HepG2 (cell line): ENCODE measurements at regions not wholly inside any gene's neighbourhood (a gene's known extent, or its start where the extent isn't known, plus 50 kb on each side); places are given as distances from the start of the nearest gene placed in this dataset.

ENCODE experiments used
- ATAC-seq: fragments of 200-7000 bp; cut with Tn5 transposase; 3 replicates; pipeline ENCODE4 v1.9.1; 2020; ENCODE audit warnings: mild to moderate bottlenecking, moderate library complexity
- BruUV-seq: library from RNA; stranded (reverse); fragments of 400-500 nt; replicated peaks from 2 replicates; lab custom pipeline; 2021; lab: Mats Ljungman, UMichigan
- CTCF ChIA-PET: fragments of 300-600 bp; formaldehyde crosslinking; extraction: SDS; loops from one replicate; lab custom pipeline; 2021; ENCODE audit warnings: low total read pairs, inconsistent platforms, low intra/inter-chr PET ratio; lab: Yijun Ruan, JAX
- POLR2A ChIA-PET: fragments of 350-600 bp; sonication (Branson Sonifier 250); formaldehyde crosslinking; loops from one replicate; lab custom pipeline; 2020; ENCODE audit warnings: antibody characterized with exemption, inconsistent platforms; lab: Yijun Ruan, JAX
- DNase-seq: peaks from one replicate; pipeline ENCODE4 v3.0.0-alpha.2; 2015; ENCODE audit warnings: low spot score
- FAIRE-seq: peaks from 3 replicates; lab custom pipeline; 2011; peaks lifted over from hg19 to GRCh38; lab: Jason Lieb, UNC
- H2AFZ ChIP-seq: one replicate; pipeline ENCODE4 v1.6.1; 2011; ENCODE audit warnings: low read length, inconsistent platforms
- H3K27ac ChIP-seq: fragments of 300-600 bp; 3 replicates; pipeline ENCODE4 v1.8.0; 2011; ENCODE audit warnings: mixed run types, mild to moderate bottlenecking, mixed read lengths, low read length, inconsistent platforms; ENCODE audit not compliant: insufficient read depth; ENCODE audit errors: extremely low read length
- H3K27me3 ChIP-seq, 2 experiments: fragments of 200-600 bp in 1 of 2; 2 replicates in 1 of 2; 3 replicates in 1 of 2; pipeline versions ENCODE4 v1.6.0 to v1.8.0; 2011; ENCODE audit warnings: low read length in 2 of 2, mild to moderate bottlenecking in 2 of 2, moderate library complexity in 2 of 2, inconsistent platforms in 1 of 2; ENCODE audit not compliant: insufficient read depth in 2 of 2, control insufficient read depth in 1 of 2
- H3K36me3 ChIP-seq, 2 experiments: fragments of 200-600 bp in 1 of 2; replicated peaks in 1 of 2; 2 replicates in 1 of 2; 3 replicates in 1 of 2; pipeline versions ENCODE4 v1.5.1 to v1.8.0; 2011; ENCODE audit warnings: low read length in 2 of 2, inconsistent platforms in 1 of 2; ENCODE audit not compliant: insufficient read depth in 2 of 2, control insufficient read depth in 1 of 2
- H3K4me1 ChIP-seq: 2 replicates; pipeline ENCODE4 v1.5.1; 2012; ENCODE audit warnings: low read length, inconsistent platforms; ENCODE audit not compliant: insufficient read depth
- H3K4me2 ChIP-seq: 2 replicates; pipeline ENCODE4 v1.6.0; 2011; ENCODE audit warnings: low read depth, low read length, inconsistent platforms
- H3K4me3 ChIP-seq, 3 experiments: fragments of 200-600 bp in 1 of 3; sonication (generic), shearing (Covaris generic) in 1 of 3; replicated peaks in 1 of 3; 2 replicates each; pipeline ENCODE4 v1.5.1; 2011 to 2016; ENCODE audit warnings: low read length in 3 of 3, inconsistent platforms in 2 of 3, low read depth in 2 of 3, mild to moderate bottlenecking in 2 of 3, control low read depth in 1 of 3, mixed read lengths in 1 of 3; ENCODE audit not compliant: insufficient read depth in 1 of 3
- H3K79me2 ChIP-seq: one replicate; pipeline ENCODE4 v1.6.1; 2011; ENCODE audit warnings: low read length, inconsistent platforms; ENCODE audit not compliant: insufficient read depth
- H3K9ac ChIP-seq: 2 replicates; pipeline ENCODE4 v1.6.0; 2011; ENCODE audit warnings: mild to moderate bottlenecking, low read depth, low read length, inconsistent platforms; ENCODE audit not compliant: insufficient read depth
- H3K9me3 ChIP-seq: 2 replicates; pipeline ENCODE4 v1.5.1; 2012; ENCODE audit warnings: mild to moderate bottlenecking, low read length
- H4K20me1 ChIP-seq: 2 replicates; pipeline ENCODE4 v1.6.0; 2011; ENCODE audit warnings: inconsistent platforms, mild to moderate bottlenecking, low read length, moderate library complexity; ENCODE audit not compliant: insufficient read depth
- ARID4A ChIP-seq: sonication (generic); formaldehyde crosslinking; IDR thresholded peaks from 2 replicates; pipeline ENCODE4 v1.5.0; 2020; ENCODE audit warnings: mild to moderate bottlenecking, missing genetic modification reagents, borderline replicate concordance
- KDM1A ChIP-seq: IDR thresholded peaks from 2 replicates; pipeline ENCODE4 v1.6.1; 2016; ENCODE audit warnings: missing compliant biosample characterization
- KIAA2018 ChIP-seq: sonication (generic); formaldehyde crosslinking; IDR thresholded peaks from 2 replicates; pipeline ENCODE4 v1.5.0; 2020; ENCODE audit warnings: mild to moderate bottlenecking, missing genetic modification reagents, borderline replicate concordance
- NFE2 ChIP-seq: sonication (generic); formaldehyde crosslinking; IDR thresholded peaks from 2 replicates; pipeline ENCODE4 v1.4.0; 2020; ENCODE audit warnings: missing genetic modification reagents
- RARA ChIP-seq: IDR thresholded peaks from 2 replicates; pipeline ENCODE4 v1.6.1; 2016; ENCODE audit warnings: missing genetic modification reagents, missing compliant biosample characterization
- SRF ChIP-seq: IDR thresholded peaks from 2 replicates; pipeline ENCODE4 v1.6.1; 2011; ENCODE audit warnings: mild to moderate bottlenecking, low read depth, low read length, moderate library complexity
- ZNF556 ChIP-seq: sonication (generic); formaldehyde crosslinking; IDR thresholded peaks from 2 replicates; pipeline ENCODE4 v1.4.0; 2020; ENCODE audit warnings: mild to moderate bottlenecking, missing genetic modification reagents, borderline replicate concordance
- ZNF589 ChIP-seq: sonication (generic); formaldehyde crosslinking; conservative IDR thresholded peaks from 2 replicates; pipeline ENCODE4 v1.8.0; 2022; ENCODE audit warnings: mild to moderate bottlenecking, moderate library complexity, missing genetic modification reagents
- ZNF709 ChIP-seq: sonication (generic); formaldehyde crosslinking; IDR thresholded peaks from 2 replicates; pipeline ENCODE4 v1.5.0; 2020; ENCODE audit warnings: mild to moderate bottlenecking, missing genetic modification reagents
- WGBS: methylation state at CpG from one replicate; pipeline ENCODE4 v1.1.6; 2017; ENCODE audit warnings: low lambda C conversion rate; 5-methylcytosine and 5-hydroxymethylcytosine counted together
- in situ Hi-C: cut with HindIII; loops from 2 replicates; pipeline ENCODE4 v1.10.0; 2017; ENCODE audit warnings: low pct_unique_long_range_greater_than_20kb; ENCODE audit not compliant: extremely low pct_ligation_motif_present
- intact Hi-C: fragments of 100-400 bp; cut with micrococcal nuclease; formaldehyde crosslinking; loops from one replicate; pipeline ENCODE4 v1.10.0; 2022; ENCODE audit not compliant: unreplicated experiment

- no peak for TF ChIP-seq SRF
- TF ChIP-seq NFE2 (CRISPR knock-in tag) = no peak
- no peak for TF ChIP-seq ARID4A (CRISPR knock-in tag)
Observed at GRCh38 chr19:28289295-28290063, 923.5 kb downstream of the UQCRFS1 start (continued).

GRCh38 chr19:28288572-28289264 lies 924.2 kb downstream of the UQCRFS1 start:
- CTCF ChIA-PET = no interaction called here
- ATAC-seq (no peak), FAIRE-seq (no peak), DNase-seq (no peak)
- Histone ChIP-seq H3K9me3 (peaks cover 90% of the 10 kb centered on the region), H3K4me3 (no peak overlapping the region), H4K20me1 (no peaks in the 10 kb centered on the region), H3K36me3 (no peaks in the 10 kb centered on the region), H3K27ac (no peak overlapping the region), H3K9ac (no peak overlapping the region), H2AFZ (no peak overlapping the region), H3K27me3 (no peaks in the 10 kb centered on the region), H3K79me2 (no peaks in the 10 kb centered on the region), H3K4me1 (no peaks in the 10 kb centered on the region), H3K4me2 (no peak overlapping the region)
- POLR2A ChIA-PET = no interaction called here
- intact Hi-C loops (no loop called here), in situ Hi-C loops (no loop called here)
- 19% methylated on average over 4 of the region's 5 CpGs for WGBS
- no TSS peak for BruUV-seq
- TF ChIP-seq KDM1A (CRISPR knock-in tag) (no peak), ZNF556 (CRISPR knock-in tag) (no peak), KIAA2018 (CRISPR knock-in tag) (no peak), RARA (CRISPR knock-in tag) (no peak), ZNF589 (no peak), ZNF709 (CRISPR knock-in tag) (no peak)
